OCI-M1 (cell line): ENCODE measurements at regions not wholly inside any gene's neighbourhood (a gene's known extent, or its start where the extent isn't known, plus 50 kb on each side); places are given as distances from the start of the nearest gene placed in this dataset.
A peak's percentile ranks its signal among the peaks of the same experiment; 100 is the strongest.
"Not testable (repeated sequence)": the region's sequence is repeated elsewhere in the genome, so short reads cannot be mapped to it uniquely, and the experiment has no call there.

ENCODE experiments used
- DNase-seq: peaks from one replicate; lab custom pipeline; 2025; lab: John Stamatoyannopoulos, UW

DNA sequence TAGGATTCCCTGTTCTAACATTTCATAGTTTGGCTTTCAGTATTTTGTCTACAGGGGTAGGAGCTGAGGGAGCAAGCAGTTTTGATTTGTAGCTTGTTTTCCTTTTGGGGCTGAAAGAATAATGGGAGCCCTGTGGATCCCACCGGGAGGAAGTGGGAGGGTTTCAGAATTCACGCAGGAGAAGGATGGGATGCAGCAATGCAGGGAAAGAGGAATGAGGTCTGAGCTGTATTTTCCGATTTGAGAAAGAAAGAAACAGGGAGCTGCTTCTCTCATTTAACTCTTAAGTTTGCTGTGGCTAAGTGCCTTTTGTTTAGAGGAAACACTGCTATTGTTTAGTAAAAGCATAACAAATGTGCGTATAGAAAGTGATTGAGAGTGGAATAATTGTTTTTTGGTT, 141.0 kb downstream of the ADCYAP1 start:
- DNase-seq, result no peak

DNA sequence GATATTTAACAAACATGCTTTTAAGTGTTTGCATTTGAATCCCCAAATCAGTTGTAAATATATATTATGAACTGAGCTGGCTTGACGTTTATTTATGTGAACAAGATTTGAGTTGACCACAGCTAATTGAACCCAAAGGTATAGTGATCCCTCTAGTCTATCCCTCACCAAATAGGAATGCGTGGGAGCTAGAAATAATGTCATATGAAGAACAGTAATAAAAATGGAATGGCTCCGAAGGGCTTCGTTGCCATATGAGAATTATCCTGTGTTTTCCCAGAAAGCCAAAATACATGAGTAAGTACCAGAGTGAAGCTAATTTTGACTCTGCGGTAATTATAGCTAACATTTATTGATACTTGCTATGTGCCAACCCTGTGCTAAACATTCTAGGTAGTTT, 142.7 kb downstream of the ADCYAP1 start:
- no peak for DNase-seq

DNA sequence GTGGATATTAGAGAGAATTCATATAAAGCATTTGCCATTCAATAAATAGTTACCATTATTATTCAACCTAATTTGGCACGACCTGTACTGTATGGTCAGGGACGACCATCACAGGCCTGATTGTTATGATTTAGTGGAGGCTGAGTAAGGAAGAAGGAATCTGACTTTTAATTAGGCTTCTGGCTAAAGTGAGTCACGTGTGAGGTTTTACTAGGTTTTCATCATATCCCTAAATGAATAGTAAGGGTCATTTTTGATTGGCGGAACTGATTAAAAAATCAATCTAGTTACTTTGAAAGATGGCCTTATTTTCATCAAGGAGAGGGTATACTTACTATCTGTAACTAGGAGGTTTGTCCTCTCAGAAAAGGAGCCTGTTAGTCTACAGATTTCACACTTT, 143.4 kb downstream of the ADCYAP1 start:
- no peak for DNase-seq

DNA sequence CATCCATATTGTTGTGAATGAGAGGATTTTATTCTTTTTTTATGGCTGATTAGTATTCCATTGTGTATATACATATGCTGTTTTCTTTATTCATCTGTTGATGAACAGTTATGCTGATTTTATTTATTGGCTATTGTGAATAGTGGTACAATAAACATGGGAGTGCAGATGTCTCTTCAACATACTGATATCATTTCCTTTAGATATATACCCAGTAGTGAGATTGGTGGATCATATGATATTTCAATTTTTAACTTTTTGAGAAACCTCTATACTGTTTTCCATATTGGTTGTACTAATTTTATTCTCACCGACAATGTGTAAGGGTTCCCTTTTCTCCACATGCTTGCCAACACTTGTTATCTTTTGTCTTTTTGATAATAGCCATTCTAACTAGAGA, 144.5 kb downstream of the ADCYAP1 start:
- DNase-seq, result no peak

DNA sequence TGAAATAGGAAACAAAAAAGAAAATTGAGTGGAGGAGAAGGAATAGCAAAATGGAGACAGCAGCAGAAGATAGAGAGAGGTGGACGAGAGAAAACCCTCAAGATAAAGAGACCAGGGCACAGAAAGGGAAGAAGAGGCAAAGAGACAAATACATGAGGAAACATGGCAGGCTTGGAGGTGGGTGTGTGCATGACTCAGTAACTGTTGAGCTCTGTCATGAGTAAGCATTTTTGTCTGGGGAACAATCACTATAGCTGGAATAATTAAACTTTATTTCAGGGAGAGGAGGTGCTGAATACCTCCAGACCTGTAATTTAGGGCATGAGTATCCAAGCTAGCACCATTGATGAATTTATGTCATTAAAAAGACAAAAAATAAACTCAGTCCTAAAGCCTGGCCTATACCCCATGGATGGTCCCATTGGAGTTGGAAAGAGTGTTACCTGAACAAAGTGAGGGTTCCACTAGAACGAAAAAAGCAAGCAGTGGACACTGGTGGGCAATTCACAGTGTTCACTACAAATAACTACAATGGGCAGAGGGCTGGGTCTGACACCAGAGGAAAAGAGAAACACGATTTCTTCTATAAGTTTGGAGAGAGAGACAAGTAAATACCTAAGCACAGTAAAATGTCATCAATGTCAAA, 145.5 kb downstream of the ADCYAP1 start:
- DNase-seq, result peak; percentile 83

DNA sequence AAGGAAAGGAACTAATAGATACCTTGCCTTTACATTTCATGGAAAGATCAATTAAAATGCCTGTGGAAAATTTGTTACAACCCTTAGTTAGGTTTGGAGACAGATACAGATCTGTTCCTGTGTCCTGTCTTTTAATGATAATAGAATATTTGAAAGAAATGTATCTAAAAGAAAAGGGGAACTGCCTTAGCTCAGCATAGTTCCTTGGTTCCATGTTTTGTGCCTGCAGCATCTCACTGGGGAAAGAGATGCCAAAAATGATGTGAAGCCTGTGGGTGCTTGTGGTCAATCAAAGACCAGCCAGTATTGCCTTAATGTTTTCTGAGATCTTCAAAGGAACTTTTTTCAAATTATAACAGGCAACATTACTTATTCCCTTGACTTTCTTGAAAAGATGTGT, 147.6 kb downstream of the ADCYAP1 start:
- DNase-seq, result peak; percentile 43

DNA sequence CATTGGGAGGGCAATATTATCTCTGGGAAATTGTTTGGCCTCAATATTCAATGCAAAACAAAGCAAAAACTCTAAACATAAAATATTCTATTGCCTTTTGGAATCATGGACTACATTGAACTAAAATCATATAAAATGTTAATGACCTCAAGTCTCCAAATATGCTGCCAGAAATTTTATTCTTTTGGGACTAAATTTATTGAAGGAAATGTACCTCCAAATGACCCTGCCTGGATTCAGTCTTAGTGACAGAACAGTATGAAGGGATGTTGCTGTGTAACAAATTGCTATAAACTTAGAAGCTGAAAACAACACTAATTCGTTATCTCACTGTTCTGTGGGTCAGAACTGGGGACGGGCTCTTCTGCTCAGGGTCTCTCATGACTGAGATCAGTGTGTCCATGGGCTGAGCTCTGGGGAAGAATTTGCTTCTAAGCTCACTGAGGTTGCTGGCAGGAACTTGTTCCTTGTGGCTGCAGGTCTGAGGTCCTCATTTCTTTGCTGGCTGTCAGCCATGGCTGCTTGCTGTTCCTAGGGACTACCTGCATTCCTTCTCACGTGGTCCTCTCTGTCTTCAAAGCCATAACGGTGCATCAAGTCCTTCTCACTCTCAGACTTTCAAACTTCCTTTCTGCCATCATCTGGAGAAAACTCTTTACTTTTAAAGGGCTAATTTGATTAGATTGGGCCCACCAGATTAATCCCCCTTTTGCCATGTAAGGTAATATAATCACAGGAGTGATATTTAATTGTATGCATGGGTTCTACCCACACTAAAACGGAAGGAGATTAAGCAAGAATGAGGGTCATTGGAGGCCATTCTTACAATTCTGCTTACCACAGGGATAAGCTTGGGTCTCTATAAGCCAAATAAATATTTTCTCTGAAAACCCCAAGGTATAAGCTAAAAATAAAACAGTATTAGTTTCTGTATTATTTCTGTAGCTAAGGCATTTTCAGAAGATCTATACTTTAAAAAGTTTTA, 149.0 kb downstream of the ADCYAP1 start:
- no peak for DNase-seq

DNA sequence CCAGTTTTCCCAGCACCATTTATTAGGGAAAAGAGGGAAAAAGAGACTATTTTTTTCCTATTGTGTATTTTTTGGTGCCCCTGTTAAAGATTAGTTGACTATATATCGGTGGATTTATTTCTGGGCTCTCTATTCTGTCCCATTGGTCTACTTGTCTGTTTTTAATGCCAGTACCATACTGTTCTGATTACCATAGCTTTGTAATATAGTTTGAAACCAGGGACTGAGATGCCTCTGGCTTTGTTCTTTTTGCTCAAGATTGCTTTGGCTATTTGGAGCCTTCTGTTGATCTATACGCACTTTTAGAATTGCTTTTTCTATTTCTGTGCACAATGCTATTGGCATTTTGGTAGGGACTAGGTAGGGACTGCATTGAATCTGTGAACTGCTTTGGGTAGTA, 151.7 kb downstream of the ADCYAP1 start:
- no peak for DNase-seq

DNA sequence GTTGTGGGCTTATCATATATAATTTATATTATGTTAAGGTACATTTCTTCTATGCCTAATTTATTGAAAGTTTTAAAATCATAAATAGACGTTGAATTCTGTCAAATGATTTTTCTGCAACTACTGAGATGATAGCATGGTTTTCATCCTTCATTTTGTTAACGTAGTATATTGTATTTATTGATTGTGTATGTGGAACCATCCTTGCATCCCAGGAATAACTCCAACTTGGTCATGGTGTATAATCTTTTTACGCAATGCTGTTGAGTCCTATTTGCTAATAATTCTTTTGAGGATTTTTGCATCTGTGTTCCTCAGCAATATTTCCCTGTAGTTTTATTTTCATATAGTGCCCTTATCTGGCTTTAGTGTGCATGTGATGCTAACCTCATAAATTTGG, 152.7 kb downstream of the ADCYAP1 start:
- DNase-seq, result no peak

DNA sequence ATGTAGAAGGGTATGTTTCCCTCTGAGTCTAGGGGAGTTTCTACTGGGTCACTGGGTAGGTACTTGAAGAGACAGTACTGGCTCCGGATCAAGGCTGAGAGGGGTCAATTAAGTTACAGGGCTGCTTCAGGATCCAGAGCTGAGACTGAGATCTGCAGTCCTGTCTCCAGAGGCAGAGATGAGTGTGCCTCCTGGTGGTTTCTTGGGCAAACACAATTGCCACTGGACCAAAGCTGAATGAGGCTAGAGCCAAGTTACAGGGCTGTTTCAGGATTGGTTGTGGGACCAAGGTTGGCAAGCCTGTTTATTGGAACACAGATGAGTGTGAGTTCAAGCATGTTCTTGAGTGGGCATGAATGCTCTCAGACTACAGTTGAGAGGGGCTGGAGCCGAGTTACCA, 157.9 kb downstream of the ADCYAP1 start:
- DNase-seq, result peak; percentile 8

DNA sequence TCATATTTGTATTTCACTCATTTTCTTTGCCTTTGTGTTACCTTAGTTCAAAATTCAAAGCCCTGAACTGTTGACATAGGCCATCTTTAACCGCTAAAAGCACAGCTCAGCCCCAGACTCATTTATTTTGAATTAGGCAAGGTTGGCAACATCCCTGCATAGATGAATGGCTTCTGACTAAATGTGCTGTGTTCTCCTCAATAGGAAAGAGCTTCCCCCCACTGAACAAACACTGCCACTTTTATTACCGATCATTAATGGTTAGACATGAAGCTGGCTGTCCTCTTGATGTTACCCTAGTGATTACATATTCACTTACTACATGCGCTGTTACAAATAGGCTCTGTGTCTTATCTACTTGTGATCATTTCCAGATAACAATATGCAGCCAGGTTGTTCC, 170.7 kb downstream of the ADCYAP1 start:
- no peak for DNase-seq

DNA sequence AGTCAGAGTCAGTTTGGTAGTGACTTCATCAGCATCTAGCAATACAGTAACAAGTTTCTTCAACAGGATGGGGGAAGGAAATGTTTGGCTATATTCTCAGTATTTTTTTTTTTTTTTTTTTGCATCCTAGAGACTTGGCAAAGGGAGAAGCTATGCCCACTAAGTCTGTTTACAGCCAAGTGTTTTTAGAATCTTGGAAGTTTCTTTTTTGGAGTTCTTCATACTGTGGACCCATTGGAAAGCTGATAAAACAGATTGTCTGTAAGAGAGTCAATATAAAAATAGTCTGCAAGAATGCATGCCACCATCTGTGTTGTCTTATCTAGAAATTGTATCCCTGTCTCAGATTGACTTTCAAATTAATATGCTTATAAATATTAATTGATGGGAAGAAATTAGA, 171.2 kb downstream of the ADCYAP1 start:
- DNase-seq, result no peak

DNA sequence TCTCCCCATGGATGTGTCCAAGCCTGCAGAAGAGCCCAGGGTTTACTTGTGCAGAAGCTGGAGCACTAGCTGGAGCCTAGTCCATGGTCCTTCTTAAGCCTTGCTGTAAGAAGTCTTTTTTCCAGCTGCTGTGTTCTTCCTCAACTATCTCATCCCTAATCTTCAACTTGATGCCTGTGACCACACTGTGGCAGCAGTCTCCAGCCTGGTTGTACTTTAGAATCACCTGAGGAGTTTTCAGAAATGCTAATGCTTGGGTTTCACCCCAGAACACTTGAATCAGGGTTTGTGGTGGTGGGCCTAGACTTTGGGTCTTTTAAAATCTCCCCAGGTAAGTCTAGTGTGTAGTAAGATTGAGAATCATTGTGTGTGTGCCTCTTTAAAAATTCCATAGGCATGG, 173.6 kb downstream of the ADCYAP1 start:
- DNase-seq, result no peak

DNA sequence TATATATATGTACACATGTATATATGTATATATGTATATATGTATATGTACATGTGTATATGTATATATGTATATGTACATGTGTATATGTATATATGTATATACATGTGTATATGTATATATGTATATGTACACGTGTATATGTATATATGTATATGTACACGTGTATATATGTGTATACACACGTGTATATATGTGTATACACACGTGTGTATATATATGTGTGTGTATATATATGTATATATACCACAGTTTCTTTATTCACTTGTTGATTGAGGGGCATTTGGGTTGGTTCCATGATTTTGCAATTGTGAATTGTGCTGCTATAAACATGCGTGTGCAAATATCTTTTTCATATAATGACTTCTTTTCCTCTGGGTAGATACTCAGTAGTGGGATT, 179.0 kb downstream of the ADCYAP1 start:
- DNase-seq, result not testable (repeated sequence)

DNA sequence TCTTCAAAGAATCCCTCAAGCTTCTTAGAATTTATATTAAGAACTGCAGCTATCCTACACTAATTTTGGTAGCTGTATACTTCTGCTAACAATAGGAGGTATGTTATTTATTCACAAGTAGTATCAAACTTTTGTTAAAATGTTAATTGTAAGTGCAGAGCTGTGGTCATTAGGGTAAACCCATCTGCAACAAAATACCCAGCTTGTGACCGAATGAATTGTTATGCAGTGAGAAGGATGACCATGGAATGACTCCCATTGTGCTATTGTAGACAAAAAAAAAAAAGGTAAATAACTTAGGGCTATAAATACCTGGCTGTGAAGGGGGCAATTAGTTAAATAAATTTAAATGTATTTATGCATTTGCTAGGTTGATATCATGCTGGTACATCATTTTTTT, 186.1 kb downstream of the ADCYAP1 start:
- DNase-seq, result no peak

DNA sequence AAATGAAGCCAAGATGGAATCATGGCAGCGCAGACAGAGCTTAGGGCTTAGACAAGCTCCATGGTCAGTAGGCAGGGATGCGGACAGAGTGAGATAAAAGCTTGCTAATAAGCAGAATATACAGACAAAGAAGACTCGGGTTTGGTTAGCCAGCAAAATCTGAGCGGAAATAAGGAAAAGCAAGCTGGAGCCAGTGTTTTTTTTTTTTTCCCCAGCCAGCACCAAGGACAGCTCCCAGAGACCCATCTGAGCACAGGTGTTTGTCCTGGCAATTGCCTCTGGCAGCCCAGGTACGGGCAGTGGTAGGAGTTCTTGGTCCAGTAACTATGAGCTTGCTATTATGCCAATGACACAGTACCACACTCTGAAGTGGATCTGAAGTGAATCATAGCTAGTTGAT, 187.6 kb downstream of the ADCYAP1 start:
- no peak for DNase-seq

DNA sequence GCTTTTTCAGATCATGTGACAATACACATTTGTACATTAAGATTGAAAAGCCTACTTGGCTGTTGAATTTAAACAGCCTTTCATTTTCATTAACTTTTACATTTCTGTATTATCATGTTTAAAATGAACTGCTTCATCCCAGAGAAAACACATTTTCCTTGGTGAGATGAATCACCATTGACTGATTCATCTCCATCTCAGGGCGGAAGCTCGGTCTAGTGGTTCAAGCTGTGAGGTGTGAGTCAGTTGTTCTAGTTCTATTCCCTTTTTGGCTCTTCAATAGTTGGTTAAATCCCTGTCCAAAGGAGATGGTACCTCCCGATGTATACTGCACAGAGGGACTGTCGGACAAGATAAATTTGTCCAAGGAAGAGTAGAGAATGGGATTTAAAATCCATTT, 189.7 kb downstream of the ADCYAP1 start:
- DNase-seq, result no peak

DNA sequence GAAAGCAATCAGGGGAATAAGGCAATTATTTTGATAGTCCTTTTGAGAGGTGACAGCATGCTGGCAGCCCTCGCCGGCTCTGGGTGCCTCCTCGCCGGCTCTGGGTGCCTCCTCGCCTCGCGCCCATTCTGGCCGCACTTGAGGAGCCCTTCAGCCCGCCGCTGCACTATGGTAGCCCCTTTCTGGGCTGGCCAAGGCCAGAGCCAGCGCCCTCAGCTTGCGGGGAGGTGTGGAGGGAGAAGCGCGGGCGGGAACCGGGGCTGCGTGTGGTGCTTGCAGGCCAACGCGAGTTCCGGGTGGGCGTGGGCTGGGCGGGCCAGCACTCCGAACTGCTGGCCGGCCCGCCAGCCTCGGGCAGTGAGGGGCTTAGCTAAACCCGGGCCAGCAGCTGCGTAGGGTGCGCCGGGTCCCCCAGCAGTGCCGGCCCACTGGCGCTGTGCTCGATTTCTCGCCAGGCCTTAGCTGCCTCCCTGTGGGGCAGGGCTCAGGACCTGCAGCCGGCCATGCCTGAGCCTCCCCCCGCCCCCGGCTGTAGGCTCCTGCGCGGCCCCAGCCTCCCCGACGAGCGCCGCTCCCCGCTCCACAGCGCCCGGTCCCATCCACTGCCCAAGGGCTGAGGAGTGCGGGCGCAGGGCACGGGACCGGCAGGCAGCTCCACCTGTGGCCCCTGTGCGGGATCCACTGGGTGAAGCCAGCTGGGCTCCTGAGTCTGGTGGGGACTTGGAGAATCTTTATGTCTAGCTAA, 193.5 kb downstream of the ADCYAP1 start:
- DNase-seq, result not testable (repeated sequence)

DNA sequence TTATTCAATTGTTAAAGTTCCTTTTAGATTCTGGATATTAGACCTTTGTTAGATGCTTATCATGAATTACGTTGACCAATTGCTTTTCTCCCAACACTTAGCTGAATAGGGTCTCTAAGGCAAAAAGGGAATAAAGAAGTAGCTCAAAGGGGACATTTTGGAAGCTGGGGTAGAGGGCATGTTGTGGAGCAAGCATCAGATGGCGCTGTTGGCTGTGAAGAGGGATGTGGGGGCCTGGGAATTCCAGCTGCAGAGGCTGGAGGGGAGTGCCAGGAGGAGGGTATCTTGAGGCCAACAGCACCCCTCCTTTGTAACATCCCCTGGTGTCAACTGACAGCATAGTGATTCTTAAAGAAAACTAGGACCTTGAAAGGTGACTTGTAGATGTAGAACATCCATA, 198.2 kb downstream of the ADCYAP1 start:
- DNase-seq, result no peak

DNA sequence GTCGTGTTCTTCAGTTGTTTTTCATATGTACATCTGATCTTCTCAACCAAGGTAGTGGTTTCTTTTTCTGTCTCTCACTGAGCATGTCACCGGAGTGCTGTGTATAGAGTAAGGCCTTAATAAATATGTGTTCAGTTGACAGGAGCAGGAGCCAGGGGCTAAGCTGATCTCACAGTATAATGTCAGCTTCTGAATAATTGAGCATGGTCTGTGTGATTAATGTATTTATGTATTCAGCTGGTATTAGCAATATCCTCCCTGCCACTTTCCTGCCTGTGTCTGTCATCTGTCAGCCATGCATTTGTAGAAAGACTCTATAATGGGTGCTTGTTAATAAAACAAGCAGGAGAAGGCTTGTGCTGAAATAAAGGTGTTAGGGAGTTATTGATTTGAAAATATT, 198.9 kb downstream of the ADCYAP1 start:
- DNase-seq, result no peak

DNA sequence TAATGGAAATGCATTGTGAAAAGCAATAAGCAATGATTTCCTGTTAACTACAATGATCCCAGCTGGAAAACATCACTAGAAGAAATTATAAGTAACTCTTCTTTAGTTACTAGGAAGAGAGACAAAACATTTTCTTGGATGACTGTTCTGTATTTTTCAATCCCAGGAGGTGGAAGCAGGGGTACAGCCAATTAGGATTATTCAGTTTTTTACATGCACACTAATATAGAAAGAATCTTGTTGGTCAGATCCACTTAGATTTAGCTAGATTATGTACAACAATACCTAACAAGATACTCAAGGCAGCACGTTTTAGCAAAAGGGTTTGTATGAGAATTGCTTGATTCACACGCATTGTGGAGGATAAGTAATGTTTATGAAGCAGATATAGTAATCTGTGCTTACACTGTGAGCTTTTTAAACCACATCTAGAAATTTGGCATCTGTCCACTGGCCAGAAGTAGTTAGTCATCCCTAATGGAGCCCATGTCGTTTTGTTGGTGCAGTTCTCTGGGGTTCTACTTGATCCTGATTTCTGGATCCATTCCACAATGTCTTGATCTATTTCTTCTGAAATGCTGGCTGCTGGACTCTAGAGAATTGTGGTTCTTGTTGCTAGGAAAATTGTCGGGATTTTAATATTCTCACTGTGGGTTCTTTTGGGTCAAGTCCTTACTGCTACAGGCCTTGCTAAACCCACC, 199.7 kb downstream of the ADCYAP1 start:
- DNase-seq, result peak; percentile 49

DNA sequence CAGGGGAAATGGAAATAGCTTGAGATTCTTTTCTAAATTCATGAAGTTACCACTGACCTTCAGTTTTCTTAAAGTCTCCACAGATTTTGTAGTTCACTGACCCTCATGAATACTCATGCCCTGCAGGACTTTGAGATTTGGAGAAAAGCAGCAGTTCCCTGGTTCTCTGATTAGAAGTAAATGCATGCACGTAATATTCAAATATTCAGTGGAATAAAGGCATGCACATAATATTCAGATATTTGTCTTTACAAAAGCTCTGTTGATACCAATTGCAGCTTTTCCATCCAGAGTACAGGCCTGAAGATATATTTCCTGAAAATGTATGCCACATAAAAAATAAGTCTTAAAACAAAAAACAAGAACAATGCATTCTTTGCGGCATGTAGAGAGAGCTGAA, 219.8 kb downstream of the ADCYAP1 start:
- no peak for DNase-seq
